DMS 273 (cell line): ENCODE measurements at regions not wholly inside any gene's neighbourhood (a gene's known extent, or its start where the extent isn't known, plus 50 kb on each side); places are given as distances from the start of the nearest gene placed in this dataset.

Source experiments
- DNase-seq: peaks from one replicate; lab custom pipeline; 2025; ENCODE audit not compliant: unreplicated experiment; lab: John Stamatoyannopoulos, UW

GRCh38 chr18:10032331-10033015 lies 118.7 kb downstream of the VAPA start:
- no peak for DNase-seq

- no peak for DNase-seq
Measured at GRCh38 chr18:10033016-10033399, 119.2 kb downstream of the VAPA start.

GRCh38 chr18:10035281-10035991 lies 121.6 kb downstream of the VAPA start:
- peak; percentile 22 for DNase-seq

- no peak for DNase-seq
Measured at GRCh38 chr18:10036479-10036878, 122.7 kb downstream of the VAPA start.

GRCh38 chr18:10037181-10037580 lies 123.4 kb downstream of the VAPA start:
- DNase-seq: no peak

- no peak for DNase-seq
Measured at GRCh38 chr18:10038268-10038667, 124.5 kb downstream of the VAPA start.

- DNase-seq: no peak
Measured at GRCh38 chr18:10040287-10041011, 126.6 kb downstream of the VAPA start.

GRCh38 chr18:10041180-10041579 lies 127.4 kb downstream of the VAPA start:
- DNase-seq: peak; percentile 56

GRCh38 chr18:10042492-10042891 lies 128.7 kb downstream of the VAPA start:
- DNase-seq: no peak

- DNase-seq: no peak
Measured at GRCh38 chr18:10044054-10044453, 130.2 kb downstream of the VAPA start.

GRCh38 chr18:10045296-10045891 lies 131.6 kb downstream of the VAPA start:
- no peak for DNase-seq

GRCh38 chr18:10046178-10046807 lies 132.5 kb downstream of the VAPA start:
- no peak for DNase-seq

GRCh38 chr18:10047237-10047636 lies 133.4 kb downstream of the VAPA start:
- no peak for DNase-seq

GRCh38 chr18:10049747-10050146 lies 135.9 kb downstream of the VAPA start:
- peak; percentile 8 for DNase-seq

GRCh38 chr18:10050956-10051355 lies 137.1 kb downstream of the VAPA start:
- DNase-seq: no peak

- peak; percentile 24 for DNase-seq
Measured at GRCh38 chr18:10051877-10052631, 138.2 kb downstream of the VAPA start.

GRCh38 chr18:10052871-10053270 lies 139.1 kb downstream of the VAPA start:
- no peak for DNase-seq

GRCh38 chr18:10053861-10054260 lies 140.0 kb downstream of the VAPA start:
- peak; percentile 53 for DNase-seq

- no peak for DNase-seq
Measured at GRCh38 chr18:10054366-10054765, 140.6 kb downstream of the VAPA start.

GRCh38 chr18:10055125-10055750 lies 141.4 kb downstream of the VAPA start:
- no peak for DNase-seq
